B cell (primary cell): ENCODE measurements at regions not wholly inside any gene's neighbourhood (a gene's known extent, or its start where the extent isn't known, plus 50 kb on each side); places are given as distances from the start of the nearest gene placed in this dataset.

Source experiments
- ATAC-seq: fragments of 200-7000 bp; cut with Tn5 transposase; one replicate; pipeline ENCODE4 v1.10.0; 2021; ENCODE audit warnings: low read depth, mild to moderate bottlenecking, moderate number of reproducible peaks, moderate library complexity
- CTCF ChIA-PET: fragments of 350-600 bp; sonication (Branson Sonifier 250); formaldehyde crosslinking; loops from one replicate; lab custom pipeline; 2021; ENCODE audit warnings: antibody characterized with exemption, inconsistent platforms; lab: Charles Lee
- POLR2A ChIA-PET: fragments of 350-600 bp; sonication (Branson Sonifier 250); formaldehyde crosslinking; loops from one replicate; lab custom pipeline; 2021; ENCODE audit warnings: antibody characterized with exemption; lab: Charles Lee
- DNase-seq: peaks from one replicate; pipeline ENCODE4 v3.0.0; 2013
- H2AFZ ChIP-seq: 2 replicates; pipeline ENCODE4 v1.6.1; 2012; ENCODE audit warnings: mild to moderate bottlenecking, low read depth, low read length; ENCODE audit not compliant: insufficient read depth, poor library complexity, severe bottlenecking
- H3K27ac ChIP-seq, 2 donors: 1 replicate in 1 of 2; 2 replicates in 1 of 2; pipeline ENCODE4 v1.5.1; 2012 to 2013; ENCODE audit warnings: low read length in 2 of 2, mild to moderate bottlenecking in 2 of 2, moderate library complexity in 1 of 2
- H3K27me3 ChIP-seq, 4 experiments: fragments of 200-600 bp in 1 of 4; sonication (generic) in 1 of 4; replicated peaks in 1 of 4; 1 replicate in 2 of 4; 2 replicates in 2 of 4; pipeline versions ENCODE4 v1.6.1 to v1.7.0; 2013 to 2016; ENCODE audit warnings: low read length in 3 of 4, mild to moderate bottlenecking in 2 of 4, mixed read lengths in 1 of 4, moderate library complexity in 1 of 4; ENCODE audit not compliant: insufficient read depth in 4 of 4, control insufficient read depth in 3 of 4; ENCODE audit errors: control extremely low read depth in 1 of 4
- H3K36me3 ChIP-seq, 2 experiments: replicated peaks in 1 of 2; 1 replicate in 1 of 2; 2 replicates in 1 of 2; pipeline versions ENCODE4 v1.6.1 to v1.7.1; 2013; ENCODE audit warnings: low read length in 1 of 2; ENCODE audit not compliant: insufficient read depth in 2 of 2, control insufficient read depth in 1 of 2; ENCODE audit errors: control extremely low read depth in 1 of 2, extremely low read depth in 1 of 2
- H3K4me1 ChIP-seq, 2 donors: fragments of 200-600 bp in 1 of 2; sonication (generic) in 1 of 2; 1 replicate in 1 of 2; 2 replicates in 1 of 2; pipeline versions ENCODE4 v1.5.1 to v1.6.1; 2013 to 2017; ENCODE audit warnings: low read length in 2 of 2; ENCODE audit not compliant: control insufficient read depth in 2 of 2, insufficient read depth in 2 of 2
- H3K4me2 ChIP-seq: replicated peaks from 2 replicates; pipeline ENCODE3; 2012; ENCODE audit warnings: mild to moderate bottlenecking, low read depth, low read length; ENCODE audit not compliant: poor library complexity, severe bottlenecking
- H3K4me3 ChIP-seq, 5 experiments: fragments of 200-600 bp in 1 of 5; sonication (generic) in 1 of 5; 1 replicate in 3 of 5; 2 replicates in 2 of 5; pipeline versions ENCODE4 v1.5.1 to v1.7.0; 2011 to 2016; ENCODE audit warnings: low read length in 4 of 5, mild to moderate bottlenecking in 4 of 5, low read depth in 2 of 5, control low read depth in 1 of 5, moderate library complexity in 1 of 5; ENCODE audit not compliant: insufficient read depth in 1 of 5; ENCODE audit errors: control extremely low read depth in 1 of 5, extremely low read depth in 1 of 5
- H3K79me2 ChIP-seq: fragments of 200-600 bp; sonication (generic); one replicate; pipeline ENCODE4 v1.6.0; 2016; ENCODE audit warnings: low read length; ENCODE audit not compliant: control insufficient read depth, insufficient read depth
- H3K9ac ChIP-seq: fragments of 200-600 bp; sonication (generic); 2 replicates; pipeline ENCODE4 v1.6.1; 2017; ENCODE audit warnings: mild to moderate bottlenecking, low read length, moderate library complexity
- H3K9me3 ChIP-seq, 3 donors: one replicate each; pipeline versions ENCODE4 v1.6.1 to v1.7.1; 2013; ENCODE audit warnings: low read length in 2 of 3; ENCODE audit not compliant: control insufficient read depth in 2 of 3, insufficient read depth in 1 of 3; ENCODE audit errors: control extremely low read depth in 1 of 3
- H4K20me1 ChIP-seq: 2 replicates; pipeline ENCODE4 v1.6.0; 2012; ENCODE audit warnings: mild to moderate bottlenecking, low read length; ENCODE audit not compliant: insufficient read depth, control insufficient read depth, poor library complexity, severe bottlenecking
- H3K27ac Mint-ChIP-seq: one replicate; pipeline ENCODE4 v1.8.0; 2021; ENCODE audit warnings: mixed read lengths
- H3K27me3 Mint-ChIP-seq: one replicate; pipeline ENCODE4 v1.8.0; 2021; ENCODE audit warnings: mixed read lengths
- H3K4me1 Mint-ChIP-seq: one replicate; pipeline ENCODE4 v1.8.0; 2021; ENCODE audit warnings: mixed read lengths
- H3K4me3 Mint-ChIP-seq: one replicate; pipeline ENCODE4 v1.8.0; 2021; ENCODE audit warnings: mixed read lengths
- H3K9me3 Mint-ChIP-seq: one replicate; pipeline ENCODE4 v1.8.0; 2022; ENCODE audit warnings: mixed read lengths; ENCODE audit not compliant: insufficient read depth
- EZH2 ChIP-seq: IDR thresholded peaks from 2 replicates; pipeline ENCODE4 v1.6.1; 2012; ENCODE audit warnings: borderline replicate concordance, low read depth, mild to moderate bottlenecking, moderate library complexity, low read length; ENCODE audit not compliant: insufficient read depth, poor library complexity, severe bottlenecking
- WGBS: methylation state at CpG from one replicate; pipeline ENCODE4 v1.1.5; 2013; ENCODE audit warnings: missing lambda C conversion rate; ENCODE audit not compliant: insufficient coverage; 5-methylcytosine and 5-hydroxymethylcytosine counted together
- intact Hi-C: fragments of 100-400 bp; cut with micrococcal nuclease; formaldehyde crosslinking; loops from one replicate; pipeline ENCODE4 v1.10.0; 2022
- TF ChIP-seq, protein P1 (sequence below): fragments of 200-600 bp; IDR thresholded peaks from one replicate; pipeline ENCODE4 v1.8.0; 2022; ENCODE audit warnings: antibody characterized with exemption, mild to moderate bottlenecking

DNA sequence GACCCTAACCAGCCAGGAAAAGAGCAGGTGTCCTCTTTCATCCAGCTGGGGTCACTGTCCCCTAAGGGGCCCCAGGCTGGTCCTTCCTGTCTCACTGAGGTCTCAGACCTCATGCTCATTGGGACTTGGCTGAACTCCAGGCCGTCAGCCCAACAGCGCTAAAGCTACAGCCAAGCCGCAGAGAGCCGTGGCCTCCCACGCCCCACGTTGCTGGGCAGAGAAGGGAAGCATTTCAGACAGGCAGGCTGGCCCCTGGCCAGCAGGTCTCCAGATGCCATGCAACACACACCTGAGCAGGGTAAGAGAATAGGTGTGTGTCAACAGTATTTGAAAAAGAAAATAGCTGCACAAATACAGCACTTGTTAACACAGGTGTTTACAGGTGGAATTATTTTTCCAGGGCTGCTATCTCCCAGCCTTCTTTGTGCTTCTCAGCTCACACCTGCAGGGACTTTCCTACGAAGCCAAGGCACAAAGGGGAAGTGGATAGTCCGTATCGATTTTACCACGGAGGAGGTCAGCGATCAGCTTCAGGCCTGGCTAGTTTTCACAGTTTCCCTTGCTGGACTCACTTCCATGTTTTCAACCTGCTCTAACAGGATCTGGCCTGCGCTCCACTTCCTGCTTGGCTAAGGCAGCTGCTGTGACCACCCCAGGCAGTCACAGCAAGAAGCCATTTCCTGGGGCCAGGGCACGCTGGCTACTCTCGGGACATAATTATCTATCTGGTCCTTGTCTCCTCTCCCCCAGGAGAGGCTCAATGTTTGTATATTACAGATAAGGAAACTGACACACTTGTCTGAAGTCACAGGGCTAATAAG, 156.1 kb upstream of the ID2 start:
- no peak overlapping the region for H3K27ac ChIP-seq
- Mint-ChIP-seq H3K27me3 (peaks cover 46% of the 10 kb centered on the region), H3K27ac (no peak overlapping the region), H3K4me1 (peaks cover 35% of the 10 kb centered on the region), H3K4me3 (peak overlapping the region; percentile 66), H3K9me3 (no peaks in the 10 kb centered on the region)
- H3K4me1 ChIP-seq, result peaks cover 22 to 38% of the 10 kb centered on the region in 2 donors
- H3K4me2 ChIP-seq, result peak overlapping the region; percentile 56
- no peak overlapping the region for H3K9ac ChIP-seq
- no peaks in the 10 kb centered on the region for H4K20me1 ChIP-seq
- H3K27me3 ChIP-seq, result peaks cover 0 to 40% (median 2%) of the 10 kb centered on the region in 4 experiments
- H3K36me3 ChIP-seq, result no peaks in the 10 kb centered on the region
- 11% methylated on average over 12 of the region's 14 CpGs for WGBS
- no peak overlapping the region for H3K4me3 ChIP-seq
- no peaks in the 10 kb centered on the region for H3K79me2 ChIP-seq
- ATAC-seq, result peak; percentile 36
- POLR2A ChIA-PET, result no interaction called here
- no peak overlapping the region for H2AFZ ChIP-seq
- TF ChIP-seq EZH2, result no peak
- TF ChIP-seq, protein P1, sequence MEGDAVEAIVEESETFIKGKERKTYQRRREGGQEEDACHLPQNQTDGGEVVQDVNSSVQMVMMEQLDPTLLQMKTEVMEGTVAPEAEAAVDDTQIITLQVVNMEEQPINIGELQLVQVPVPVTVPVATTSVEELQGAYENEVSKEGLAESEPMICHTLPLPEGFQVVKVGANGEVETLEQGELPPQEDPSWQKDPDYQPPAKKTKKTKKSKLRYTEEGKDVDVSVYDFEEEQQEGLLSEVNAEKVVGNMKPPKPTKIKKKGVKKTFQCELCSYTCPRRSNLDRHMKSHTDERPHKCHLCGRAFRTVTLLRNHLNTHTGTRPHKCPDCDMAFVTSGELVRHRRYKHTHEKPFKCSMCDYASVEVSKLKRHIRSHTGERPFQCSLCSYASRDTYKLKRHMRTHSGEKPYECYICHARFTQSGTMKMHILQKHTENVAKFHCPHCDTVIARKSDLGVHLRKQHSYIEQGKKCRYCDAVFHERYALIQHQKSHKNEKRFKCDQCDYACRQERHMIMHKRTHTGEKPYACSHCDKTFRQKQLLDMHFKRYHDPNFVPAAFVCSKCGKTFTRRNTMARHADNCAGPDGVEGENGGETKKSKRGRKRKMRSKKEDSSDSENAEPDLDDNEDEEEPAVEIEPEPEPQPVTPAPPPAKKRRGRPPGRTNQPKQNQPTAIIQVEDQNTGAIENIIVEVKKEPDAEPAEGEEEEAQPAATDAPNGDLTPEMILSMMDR, result no peak
- CTCF ChIA-PET, result no interaction called here
- peaks cover 0 to 12% (median 2%) of the 10 kb centered on the region in 3 donors for H3K9me3 ChIP-seq
- intact Hi-C loops, result loop anchor here (5.0 kb wide), 1 partner anchor 162 kb away; no protein-coding TSS in a partner anchor
- DNase-seq, result peak; percentile 58

DNA sequence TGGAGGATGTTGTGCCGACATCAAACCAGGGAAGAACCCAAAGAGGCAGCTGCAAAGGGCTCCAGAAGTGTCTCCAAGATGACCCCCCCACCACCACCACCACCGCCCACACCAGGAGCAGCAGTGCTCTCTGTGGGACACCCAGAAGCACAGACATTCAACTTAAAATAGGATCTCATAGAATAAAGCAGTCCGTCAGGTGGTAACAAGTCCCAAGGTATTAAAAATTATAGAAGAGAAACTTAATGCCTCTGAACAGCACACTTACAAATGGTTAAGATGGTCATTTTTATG, 155.5 kb upstream of the ID2 start:
- ChIA-PET CTCF (no interaction called here), POLR2A (no interaction called here)
- Histone ChIP-seq H3K4me2 (peak overlapping the region; percentile 56), H3K36me3 (no peaks in the 10 kb centered on the region), H3K4me1 (peaks cover 22 to 38% of the 10 kb centered on the region in 2 donors), H2AFZ (no peak overlapping the region), H3K27ac (no peak overlapping the region), H3K27me3 (peaks cover 0 to 39% (median 2%) of the 10 kb centered on the region in 4 experiments), H3K9me3 (peaks cover 1 to 18% (median 8%) of the 10 kb centered on the region in 3 donors), H3K4me3 (no peak overlapping the region), H3K9ac (no peak overlapping the region), H3K79me2 (no peaks in the 10 kb centered on the region), H4K20me1 (no peaks in the 10 kb centered on the region)
- Mint-ChIP-seq H3K27me3 (peaks cover 45% of the 10 kb centered on the region), H3K9me3 (peaks cover 2% of the 10 kb centered on the region), H3K4me3 (peak overlapping the region; percentile 66), H3K27ac (no peak overlapping the region), H3K4me1 (peaks cover 35% of the 10 kb centered on the region)
- no peak for TF ChIP-seq EZH2
- TF ChIP-seq, protein P1, result no peak
- WGBS, result no CpG with 5 or more reads among the region's 3 CpGs
- ATAC-seq, result no peak
- no peak for DNase-seq
- intact Hi-C loops, result loop anchor here (5.0 kb wide), 1 partner anchor 161 kb away; no protein-coding TSS in a partner anchor
